ENCODE measurements at regions not wholly inside any gene's neighbourhood (a gene's known extent, or its start where the extent isn't known, plus 50 kb on each side); places are given as distances from the start of the nearest gene placed in this dataset.

GRCh38 chr13:68107667-68108066 lies 877.5 kb upstream of the PCDH9 start:
- no peak for DNase-seq

GRCh38 chr13:68099631-68100030 lies 869.5 kb upstream of the PCDH9 start:
- no peak for DNase-seq

- DNase-seq = no peak
These were observed 850.9 kb upstream of the PCDH9 start for GRCh38 chr13:68081061-68081460.

- no peak for DNase-seq
These were observed 848.7 kb upstream of the PCDH9 start for GRCh38 chr13:68078874-68079273.

GRCh38 chr13:68078469-68078868 lies 848.3 kb upstream of the PCDH9 start:
- DNase-seq = no peak

DNA sequence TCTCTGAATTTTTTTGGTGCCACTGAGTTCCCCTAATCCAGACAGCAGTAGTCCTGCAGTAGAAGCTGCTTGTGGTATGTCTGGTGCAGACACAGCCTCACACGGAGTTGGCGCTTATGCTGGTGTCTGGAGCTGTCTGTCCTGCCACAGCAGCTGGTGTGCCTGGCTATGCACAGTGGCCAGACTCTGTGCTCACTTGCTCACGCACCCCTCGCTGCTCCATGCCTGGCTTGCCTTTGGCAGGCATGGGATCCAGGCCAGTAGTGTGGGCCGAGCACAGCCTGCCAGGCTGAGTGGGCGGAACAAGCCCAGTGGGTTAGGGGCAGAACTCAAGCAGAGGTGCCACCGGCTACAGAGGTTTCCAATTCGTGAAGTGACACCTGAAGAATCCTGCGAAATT lies 845.9 kb upstream of the PCDH9 start:
- no peak for DNase-seq

DNA sequence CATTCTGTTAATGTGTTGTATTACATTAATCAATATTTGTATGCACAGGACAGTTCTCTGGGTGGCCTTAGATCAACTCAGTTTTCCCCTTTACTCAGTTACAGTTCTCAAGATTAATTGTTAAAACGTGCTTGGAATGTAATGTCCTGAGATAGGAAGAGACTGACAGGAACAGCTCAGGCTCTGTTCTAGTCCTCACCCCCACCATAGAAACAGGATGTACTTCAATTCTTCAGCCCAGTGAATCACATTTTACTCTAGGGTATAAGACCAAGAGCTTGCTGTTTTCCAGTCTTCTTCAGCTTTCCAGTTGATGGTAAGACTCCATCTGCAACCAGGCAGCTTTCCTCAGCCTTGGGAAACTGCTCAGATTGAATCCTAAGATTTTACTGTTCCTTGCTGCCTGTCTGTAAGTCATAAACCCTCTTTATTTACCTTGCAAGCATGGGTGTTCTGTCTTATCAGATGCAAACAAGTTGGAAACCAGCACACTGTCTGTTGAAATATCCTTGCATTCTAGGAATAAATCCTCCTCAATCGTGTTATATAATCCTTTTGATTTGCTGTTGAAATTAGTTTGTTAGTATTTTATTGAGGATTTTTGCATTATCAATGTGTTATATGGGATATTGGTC lies 836.9 kb upstream of the PCDH9 start:
- DNase-seq = no peak

DNA sequence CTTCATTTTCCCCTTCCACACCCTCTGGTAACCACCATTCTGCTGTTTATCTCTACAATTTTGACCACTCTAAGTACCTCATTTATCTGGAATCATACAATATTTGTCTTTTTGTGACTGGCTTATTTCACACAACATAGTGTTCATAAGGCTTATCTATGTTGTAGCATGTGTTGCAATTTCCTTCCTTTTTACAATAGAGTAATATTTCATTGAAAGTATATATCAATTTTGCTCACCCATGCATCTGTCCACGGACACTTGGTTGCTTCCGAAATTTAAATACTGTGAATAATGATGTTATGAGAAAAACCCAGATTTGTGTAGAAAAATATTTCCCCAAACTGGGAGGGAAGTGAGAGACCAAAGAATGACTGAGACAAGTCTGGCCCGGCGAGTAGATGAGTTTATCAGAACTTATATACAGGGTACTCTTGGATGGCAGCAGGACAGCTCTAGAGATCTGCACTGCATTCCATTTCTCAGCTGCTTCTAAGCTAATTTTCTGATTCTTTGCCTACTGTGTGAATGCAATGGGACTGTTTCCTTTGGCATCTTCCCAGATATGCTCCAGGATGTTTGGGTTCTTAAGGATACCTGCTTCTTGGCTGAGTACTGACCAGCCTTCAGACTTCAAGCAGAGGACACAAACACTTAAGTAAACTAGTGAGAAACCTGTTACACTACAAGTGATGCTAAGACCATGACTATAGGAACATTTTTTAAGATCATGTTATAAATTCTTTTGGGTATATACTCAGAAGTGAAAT lies 834.0 kb upstream of the PCDH9 start:
- DNase-seq = no peak

DNA sequence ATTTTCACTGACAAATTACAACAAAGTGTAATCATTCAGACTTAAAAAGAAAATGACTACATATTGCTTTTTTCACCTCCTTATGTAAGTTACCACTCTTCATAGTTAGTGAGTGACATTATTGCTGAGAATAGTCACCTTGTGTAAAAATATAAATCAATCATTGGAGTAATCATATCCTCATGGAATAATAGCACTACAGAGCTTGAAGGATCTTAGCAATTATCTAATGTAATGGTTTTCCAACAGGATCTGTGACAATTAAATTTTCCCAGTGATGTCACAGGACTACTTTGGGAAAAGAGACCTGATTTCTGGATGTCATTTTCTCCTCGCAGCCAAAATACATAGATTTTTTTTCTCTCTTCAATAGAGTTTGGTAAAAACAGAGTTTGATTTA lies 833.0 kb upstream of the PCDH9 start:
- DNase-seq = no peak

- no peak for DNase-seq
These were observed 827.7 kb upstream of the PCDH9 start for GRCh38 chr13:68057836-68058235.

- no peak for DNase-seq
These were observed 826.9 kb upstream of the PCDH9 start for GRCh38 chr13:68056816-68057710.

- no peak for DNase-seq
These were observed 821.8 kb upstream of the PCDH9 start for GRCh38 chr13:68051910-68052309.

- DNase-seq = no peak
These were observed 820.6 kb upstream of the PCDH9 start for GRCh38 chr13:68050761-68051160.

- DNase-seq = no peak
These were observed 818.7 kb upstream of the PCDH9 start for GRCh38 chr13:68048802-68049359.

DNA sequence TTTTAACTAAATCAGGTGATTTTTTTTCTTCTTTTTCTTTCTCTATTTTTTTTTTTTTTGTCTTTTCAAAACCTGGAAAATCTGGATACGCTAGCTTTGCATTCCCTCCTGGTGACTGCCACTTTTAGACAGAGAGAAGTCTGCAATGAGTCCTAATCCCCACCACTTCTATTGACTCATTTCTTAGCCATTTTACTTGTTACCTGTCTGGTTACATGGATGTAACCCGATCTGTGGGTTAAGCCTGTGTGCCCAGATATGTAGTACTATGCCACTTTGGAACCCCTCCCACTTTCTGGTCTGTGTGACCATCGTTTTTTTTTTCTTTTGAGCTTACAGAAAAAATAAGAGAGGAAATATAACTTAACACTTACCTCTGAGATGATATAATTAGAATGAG lies 817.8 kb upstream of the PCDH9 start:
- no peak for DNase-seq

- no peak for DNase-seq
These were observed 816.8 kb upstream of the PCDH9 start for GRCh38 chr13:68046903-68047302.

GRCh38 chr13:68030152-68030809 lies 800.1 kb upstream of the PCDH9 start:
- DNase-seq = no peak

- DNase-seq = no peak
These were observed 798.6 kb upstream of the PCDH9 start for GRCh38 chr13:68028701-68029100.

DNA sequence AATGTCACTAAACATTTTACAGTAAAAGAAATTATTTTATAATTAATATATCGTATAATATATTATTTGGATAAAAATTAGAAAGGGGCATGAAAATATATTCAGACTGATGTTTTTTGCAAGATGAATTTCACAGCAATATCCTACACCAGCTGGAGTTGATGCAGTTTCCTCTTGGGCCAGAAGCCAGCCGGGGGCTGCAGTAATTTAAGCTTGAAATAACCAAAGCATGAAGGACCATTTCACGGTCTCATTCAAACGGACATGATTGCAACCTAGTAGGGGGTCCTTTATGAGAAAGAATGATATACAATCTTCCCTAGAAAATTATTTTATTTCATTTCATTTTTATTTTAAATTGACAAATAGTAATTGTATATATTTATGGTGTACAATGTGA lies 797.2 kb upstream of the PCDH9 start:
- no peak for DNase-seq

- no peak for DNase-seq
These were observed 795.9 kb upstream of the PCDH9 start for GRCh38 chr13:68026077-68026476.

- no peak for DNase-seq
These were observed 795.5 kb upstream of the PCDH9 start for GRCh38 chr13:68025604-68026003.

DNA sequence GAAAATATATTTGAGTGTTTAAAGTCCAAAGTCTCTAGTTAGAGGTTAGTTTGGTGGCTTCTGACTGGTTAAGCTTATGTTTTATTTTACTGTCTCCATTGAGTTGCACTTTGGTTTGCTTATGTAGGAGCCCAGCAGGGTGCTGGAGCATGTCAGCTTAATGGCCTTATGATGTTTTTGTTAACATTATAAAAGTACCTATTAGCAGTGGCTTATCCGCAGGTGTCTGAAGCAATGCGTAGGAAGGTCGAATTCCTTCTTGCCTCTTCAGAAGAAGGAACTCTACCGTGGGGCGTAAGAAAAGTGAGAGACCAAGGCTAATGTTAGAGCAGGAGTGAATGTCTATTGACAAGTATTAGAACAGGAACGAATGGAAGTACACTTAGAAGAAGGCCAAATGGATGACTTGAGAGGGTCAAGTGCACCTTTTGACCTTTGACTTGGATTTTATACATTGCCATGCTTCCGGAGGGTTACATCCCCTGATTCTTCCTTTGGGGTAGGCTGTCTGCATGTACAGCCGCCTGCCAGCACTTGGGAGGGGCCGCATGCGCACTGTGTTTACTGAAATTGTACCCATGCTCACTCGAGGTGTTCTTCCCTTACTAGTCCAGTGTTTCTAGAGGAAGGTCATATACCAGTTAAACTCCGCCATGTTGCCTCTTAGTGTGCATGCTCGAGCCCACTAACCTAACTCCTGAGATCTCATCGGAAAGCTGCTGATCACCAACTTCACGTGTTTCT lies 793.9 kb upstream of the PCDH9 start:
- no peak for DNase-seq

Data from C1 segment of cervical spinal cord (tissue), 14 donors.